ENCODE measurements at regions not wholly inside any gene's neighbourhood (a gene's known extent, or its start where the extent isn't known, plus 50 kb on each side); places are given as distances from the start of the nearest gene placed in this dataset.

- no peak for ATAC-seq (ENCODE audit: low read depth)
- H3K36me3 Mint-ChIP-seq (ENCODE audit: low read depth), result peaks cover 5% of the 10 kb centered on the region
- CTCF ChIA-PET, result no interaction called here
These were observed 981.2 kb downstream of the TLE4 start for GRCh38 chr9:80552931-80553330.

DNA sequence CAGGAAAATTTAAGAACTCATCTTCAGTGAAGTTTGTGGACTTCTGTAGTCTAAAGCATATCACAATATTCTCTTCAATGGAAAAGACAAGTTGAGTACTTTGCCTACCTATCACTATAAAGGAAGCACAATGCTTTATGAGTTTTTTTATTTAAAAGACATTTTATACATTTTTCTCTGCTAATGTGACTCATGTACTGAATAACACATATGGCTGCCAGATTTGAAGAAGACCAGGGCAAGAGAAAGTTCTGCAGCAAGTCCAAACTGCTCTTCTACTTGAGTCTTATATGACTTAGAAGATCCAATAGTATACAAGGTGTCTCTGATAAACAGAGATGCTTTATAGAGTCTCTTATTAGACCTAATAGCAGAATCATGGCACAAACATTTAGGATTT, 978.4 kb downstream of the TLE4 start:
- ChIA-PET CTCF (no interaction called here), POLR2A (no interaction called here)
- H3K27me3 Mint-ChIP-seq, result no peaks in the 10 kb centered on the region
- no peak for TF ChIP-seq CTCF (IDR thresholded peaks at IDR 0.05)
- ATAC-seq (ENCODE audit: low read depth) (no peak), DNase-seq (no peak)
- intact Hi-C loops (cut with micrococcal nuclease), result no loop called here
- no peaks in the 10 kb centered on the region for H3K36me3 Mint-ChIP-seq (ENCODE audit: low read depth)
- no peak overlapping the region for H3K27ac Mint-ChIP-seq
- no peaks in the 10 kb centered on the region for H3K4me1 Mint-ChIP-seq
- H3K9me3 Mint-ChIP-seq, result no peaks in the 10 kb centered on the region
- no peak overlapping the region for H3K4me3 Mint-ChIP-seq

More at GRCh38 chr9:80552931-80553330, 981.2 kb downstream of the TLE4 start:
- Mint-ChIP-seq H3K4me3 (no peak overlapping the region), H3K27ac (no peak overlapping the region), H3K4me1 (no peaks in the 10 kb centered on the region), H3K9me3 (peaks cover 2% of the 10 kb centered on the region), H3K27me3 (no peaks in the 10 kb centered on the region)
- intact Hi-C loops (cut with micrococcal nuclease), result no loop called here
- no peak for DNase-seq
- TF ChIP-seq CTCF (IDR thresholded peaks at IDR 0.05), result no peak
- POLR2A ChIA-PET, result no interaction called here

GRCh38 chr9:80547613-80548012, 975.8 kb downstream of the TLE4 start:
- ChIA-PET CTCF (no interaction called here), POLR2A (no interaction called here)
- no peak for TF ChIP-seq CTCF (IDR thresholded peaks at IDR 0.05)
- Mint-ChIP-seq H3K4me1 (no peaks in the 10 kb centered on the region), H3K27ac (no peak overlapping the region), H3K27me3 (no peaks in the 10 kb centered on the region), H3K9me3 (peaks cover 6% of the 10 kb centered on the region), H3K36me3 (ENCODE audit: low read depth) (no peaks in the 10 kb centered on the region), H3K4me3 (no peak overlapping the region)
- DNase-seq (no peak), ATAC-seq (ENCODE audit: low read depth) (no peak)
- intact Hi-C loops (cut with micrococcal nuclease), result no loop called here

DNA sequence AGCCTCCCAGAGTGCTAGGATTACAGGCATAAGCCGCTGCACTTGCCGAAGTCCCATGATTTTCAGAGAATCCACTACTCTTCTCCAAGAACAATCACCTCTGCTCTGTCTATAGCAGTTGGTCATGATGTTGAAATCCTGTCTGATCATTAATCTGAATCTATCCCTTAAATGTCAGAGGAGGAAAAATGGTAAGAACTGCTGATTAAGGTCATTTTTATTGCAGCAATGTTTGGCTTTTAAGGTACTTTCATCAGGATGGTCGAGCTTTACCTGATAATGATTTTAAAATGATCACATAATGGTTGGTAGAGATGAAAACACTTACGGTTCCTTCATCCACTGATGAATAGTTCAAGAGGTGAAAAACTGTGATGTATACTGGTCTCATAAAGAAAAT, 968.6 kb downstream of the TLE4 start:
- no peak for TF ChIP-seq CTCF (IDR thresholded peaks at IDR 0.05)
- Mint-ChIP-seq H3K27me3 (no peaks in the 10 kb centered on the region), H3K4me1 (no peaks in the 10 kb centered on the region), H3K36me3 (ENCODE audit: low read depth) (no peaks in the 10 kb centered on the region), H3K27ac (no peak overlapping the region), H3K4me3 (no peak overlapping the region), H3K9me3 (peaks cover 11% of the 10 kb centered on the region)
- intact Hi-C loops (cut with micrococcal nuclease), result no loop called here
- ChIA-PET POLR2A (no interaction called here), CTCF (no interaction called here)
- ATAC-seq (ENCODE audit: low read depth), result no peak
- no peak for DNase-seq

- intact Hi-C loops (cut with micrococcal nuclease), result no loop called here
- H3K4me3 Mint-ChIP-seq, result no peak overlapping the region
- no peak for ATAC-seq (ENCODE audit: low read depth)
- POLR2A ChIA-PET, result no interaction called here
- no peak for TF ChIP-seq CTCF (IDR thresholded peaks at IDR 0.05)
- no peaks in the 10 kb centered on the region for H3K36me3 Mint-ChIP-seq (ENCODE audit: low read depth)
- H3K27ac Mint-ChIP-seq, result no peak overlapping the region
- H3K4me1 Mint-ChIP-seq, result no peaks in the 10 kb centered on the region
- H3K27me3 Mint-ChIP-seq, result no peaks in the 10 kb centered on the region
- H3K9me3 Mint-ChIP-seq, result peaks cover 11% of the 10 kb centered on the region
- CTCF ChIA-PET, result no interaction called here
- DNase-seq, result no peak
These were observed 967.2 kb downstream of the TLE4 start for GRCh38 chr9:80538976-80539375.

Measured in activated B cell treated with CpG ODN at 0.5 μM for 24 hours (primary cell).